Caco-2 (cell line): ENCODE measurements at regions not wholly inside any gene's neighbourhood (a gene's known extent, or its start where the extent isn't known, plus 50 kb on each side); places are given as distances from the start of the nearest gene placed in this dataset.

Experiments used
- BruUV-seq: library from RNA; stranded (reverse); fragments of 400-500 nt; replicated peaks from 2 replicates; lab custom pipeline; 2021; lab: Mats Ljungman, UMichigan
- CTCF ChIA-PET: fragments of 300-600 bp; sonication (Branson Sonifier 250); formaldehyde crosslinking; loops from one replicate; lab custom pipeline; 2022; ENCODE audit warnings: antibody characterized with exemption; lab: Charles Lee
- POLR2A ChIA-PET: fragments of 300-600 bp; sonication (Branson Sonifier 250); formaldehyde crosslinking; loops from one replicate; lab custom pipeline; 2022; ENCODE audit warnings: antibody characterized with exemption; lab: Charles Lee
- DNase-seq, 2 experiments: peaks; one replicate each; pipeline versions ENCODE4 v3.0.0 to v3.0.0-alpha.2; 2020 to 2022
- H3K27me3 ChIP-seq: replicated peaks from 2 replicates; pipeline ENCODE4 v1.6.0; 2011; ENCODE audit warnings: low read length; ENCODE audit not compliant: control insufficient read depth, insufficient read depth
- H3K36me3 ChIP-seq: 2 replicates; pipeline ENCODE4 v1.5.1; 2011; ENCODE audit warnings: low read length; ENCODE audit not compliant: control insufficient read depth, insufficient read depth
- H3K4me1 ChIP-seq: fragments of 250-450 bp; sonication (Bioruptor Pico); 2 replicates; pipeline ENCODE4 v1.5.1; 2020; ENCODE audit warnings: mild to moderate bottlenecking
- H3K4me3 ChIP-seq: 2 replicates; pipeline ENCODE4 v1.5.1; 2011; ENCODE audit warnings: low read depth, mild to moderate bottlenecking, control low read depth, low read length
- H3K9me3 ChIP-seq: fragments of 250-450 bp; sonication (Bioruptor Pico); 2 replicates; pipeline ENCODE4 v1.5.1; 2020; ENCODE audit warnings: mild to moderate bottlenecking, moderate library complexity
- H3K27ac Mint-ChIP-seq: one replicate; pipeline ENCODE4 v1.8.0; 2022; ENCODE audit warnings: mixed read lengths; ENCODE audit not compliant: unreplicated experiment
- H3K27me3 Mint-ChIP-seq: one replicate; pipeline ENCODE4 v1.8.0; 2022; ENCODE audit warnings: mixed read lengths; ENCODE audit not compliant: insufficient read depth, unreplicated experiment
- H3K36me3 Mint-ChIP-seq: one replicate; pipeline ENCODE4 v1.8.0; 2022; ENCODE audit warnings: mild to moderate bottlenecking, mixed read lengths; ENCODE audit not compliant: insufficient read depth, unreplicated experiment
- H3K4me1 Mint-ChIP-seq: one replicate; pipeline ENCODE4 v1.8.0; 2022; ENCODE audit warnings: low read depth, mixed read lengths; ENCODE audit not compliant: unreplicated experiment
- H3K4me3 Mint-ChIP-seq: one replicate; pipeline ENCODE4 v1.8.0; 2022; ENCODE audit warnings: mild to moderate bottlenecking, moderate library complexity, mixed read lengths; ENCODE audit not compliant: unreplicated experiment
- H3K9me3 Mint-ChIP-seq: one replicate; pipeline ENCODE4 v1.8.0; 2022; ENCODE audit warnings: mixed read lengths; ENCODE audit not compliant: unreplicated experiment
- CTCF ChIP-seq, 2 experiments: fragments of 200-600 bp in 1 of 2; IDR thresholded peaks; 1 replicate in 1 of 2; 2 replicates in 1 of 2; pipeline versions ENCODE4 v1.5.1 to v1.8.0; 2011 to 2022; ENCODE audit warnings: antibody characterized with exemption in 1 of 2, control low read depth in 1 of 2, inconsistent platforms in 1 of 2, low read depth in 1 of 2, low read length in 1 of 2, mild to moderate bottlenecking in 1 of 2, moderate library complexity in 1 of 2; ENCODE audit not compliant: insufficient read depth in 1 of 2, severe bottlenecking in 1 of 2, unreplicated experiment in 1 of 2
- intact Hi-C: fragments of 100-400 bp; cut with micrococcal nuclease; formaldehyde crosslinking; loops from one replicate; pipeline ENCODE4 v1.10.0; 2022; ENCODE audit not compliant: unreplicated experiment

- H3K27ac Mint-ChIP-seq, result peak overlapping the region; percentile 40
- H3K36me3 Mint-ChIP-seq, result peaks cover 27% of the 10 kb centered on the region
- Histone ChIP-seq H3K27me3 (no peaks in the 10 kb centered on the region), H3K4me1 (peaks cover 15% of the 10 kb centered on the region), H3K4me3 (no peak overlapping the region), H3K36me3 (0 out of 2 replicates have a peak, but pooled peaks cover 2% of the 10 kb centered on the region), H3K9me3 (no peaks in the 10 kb centered on the region)
- H3K4me1 Mint-ChIP-seq, result peaks cover under 1% of the 10 kb centered on the region
- no peaks in the 10 kb centered on the region for H3K9me3 Mint-ChIP-seq
- no peak for TF ChIP-seq CTCF (IDR thresholded peaks at IDR 0.05; ENCODE audit: insufficient read depth in 1 of 2, low read depth in 1 of 2, low read length in 1 of 2, severe bottlenecking in 1 of 2, unreplicated experiment in 1 of 2)
- ChIA-PET POLR2A (no interaction called here), CTCF (no interaction called here)
- no peaks in the 10 kb centered on the region for H3K27me3 Mint-ChIP-seq
- intact Hi-C loops, result no loop called here
- no peak for DNase-seq
- BruUV-seq, result no TSS peak
- H3K4me3 Mint-ChIP-seq, result no peak overlapping the region
Measured at GRCh38 chr17:77398274-77398673, 257.5 kb downstream of the SEC14L1 start.

- TF ChIP-seq CTCF (IDR thresholded peaks at IDR 0.05; ENCODE audit: insufficient read depth in 1 of 2, low read depth in 1 of 2, low read length in 1 of 2, severe bottlenecking in 1 of 2, unreplicated experiment in 1 of 2), result no peak
- DNase-seq, result no peak
- no peak overlapping the region for H3K4me3 ChIP-seq
- Mint-ChIP-seq H3K4me1 (no peaks in the 10 kb centered on the region), H3K27me3 (no peaks in the 10 kb centered on the region), H3K36me3 (peaks cover 27% of the 10 kb centered on the region), H3K4me3 (no peak overlapping the region), H3K9me3 (no peaks in the 10 kb centered on the region), H3K27ac (no peak overlapping the region)
- ChIA-PET CTCF (interaction anchor here (1.8 kb wide), 1 partner anchor 31 kb away, joined by 6 read pairs; no protein-coding TSS in a partner anchor), POLR2A (no interaction called here)
- H3K9me3 ChIP-seq, result no peaks in the 10 kb centered on the region
- intact Hi-C loops, result no loop called here
- 0 out of 2 replicates have a peak, but pooled peaks cover 2% of the 10 kb centered on the region for H3K36me3 ChIP-seq
- no peaks in the 10 kb centered on the region for H3K27me3 ChIP-seq
- BruUV-seq, result no TSS peak
- peaks cover 3% of the 10 kb centered on the region for H3K4me1 ChIP-seq
Measured at GRCh38 chr17:77399319-77399957, 258.7 kb downstream of the SEC14L1 start.

DNA sequence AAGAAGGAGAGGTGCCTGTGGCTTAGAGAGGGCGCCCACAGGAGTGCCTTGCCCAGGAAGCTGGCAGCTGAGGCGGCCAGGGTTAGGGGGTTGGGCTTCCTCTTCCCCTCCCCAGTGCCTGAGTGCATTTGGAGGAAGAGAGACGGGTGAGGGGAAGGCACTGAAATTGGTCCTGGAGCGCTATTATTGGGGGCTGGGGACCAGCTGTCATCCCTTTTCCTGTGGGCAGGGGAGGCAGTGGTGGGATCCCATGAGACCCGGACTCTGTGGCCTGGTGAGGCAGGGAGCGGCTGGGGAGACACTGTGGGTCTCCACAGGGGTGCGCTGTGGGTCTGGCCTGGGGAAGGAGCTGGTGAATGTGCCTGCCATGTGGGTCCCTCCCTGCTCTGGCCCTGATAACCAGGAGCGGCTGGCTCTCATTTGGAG, 259.7 kb downstream of the SEC14L1 start:
- Mint-ChIP-seq H3K4me3 (no peak overlapping the region), H3K27me3 (no peaks in the 10 kb centered on the region), H3K4me1 (no peaks in the 10 kb centered on the region), H3K27ac (peak overlapping the region; percentile 27), H3K9me3 (no peaks in the 10 kb centered on the region), H3K36me3 (peaks cover 29% of the 10 kb centered on the region)
- ChIA-PET POLR2A (no interaction called here), CTCF (interaction anchor here (0.7 to 1.8 kb wide), 3 partner anchors 8 to 29 kb away, joined by 4 to 6 read pairs (median 5); no protein-coding TSS in a partner anchor)
- 0 out of 2 replicates have a peak, but pooled peaks cover 2% of the 10 kb centered on the region for H3K36me3 ChIP-seq
- peak in 1 of 2 experiments; percentile 43 for DNase-seq
- intact Hi-C loops, result no loop called here
- BruUV-seq, result no TSS peak
- no peaks in the 10 kb centered on the region for H3K27me3 ChIP-seq
- TF ChIP-seq CTCF (IDR thresholded peaks at IDR 0.05; ENCODE audit: insufficient read depth in 1 of 2, low read depth in 1 of 2, low read length in 1 of 2, severe bottlenecking in 1 of 2, unreplicated experiment in 1 of 2), result peak; percentile 16 to 25
- no peak overlapping the region for H3K4me3 ChIP-seq
- no peaks in the 10 kb centered on the region for H3K9me3 ChIP-seq
- H3K4me1 ChIP-seq, result no peaks in the 10 kb centered on the region
